H1 (cell line): ENCODE measurements at regions not wholly inside any gene's neighbourhood (a gene's known extent, or its start where the extent isn't known, plus 50 kb on each side); places are given as distances from the start of the nearest gene placed in this dataset.

Source experiments
- CTCF ChIA-PET: fragments of 300-600 bp; sonication (Branson Sonifier 250); formaldehyde crosslinking; loops from one replicate; lab custom pipeline; 2021; ENCODE audit not compliant: partially characterized antibody; lab: Charles Lee
- POLR2A ChIA-PET: fragments of 300-600 bp; sonication (Branson Sonifier 250); formaldehyde crosslinking; loops from one replicate; lab custom pipeline; 2021; ENCODE audit warnings: inconsistent platforms; ENCODE audit not compliant: partially characterized antibody; lab: Charles Lee
- DNase-seq, 2 experiments: peaks; one replicate each; pipeline versions ENCODE4 v3.0.0 to v3.0.0-alpha.2; 2010 to 2022; ENCODE audit warnings: low spot score in 2 of 2, low read depth in 1 of 2, mixed read lengths in 1 of 2
- FAIRE-seq: peaks from 2 replicates; lab custom pipeline; 2011; peaks lifted over from hg19 to GRCh38; lab: Jason Lieb, UNC
- H2AFZ ChIP-seq: 2 replicates; pipeline ENCODE4 v1.8.1; 2012; ENCODE audit warnings: low read length, inconsistent platforms
- H2AK5ac ChIP-seq: 2 replicates; pipeline ENCODE4 v1.6.1; 2013; ENCODE audit warnings: low read depth, low read length
- H2BK120ac ChIP-seq: replicated peaks from 2 replicates; pipeline ENCODE3; 2013; ENCODE audit warnings: low read depth, low read length, inconsistent platforms
- H2BK12ac ChIP-seq: 2 replicates; pipeline ENCODE4 v1.6.1; 2013; ENCODE audit warnings: low read depth, low read length
- H2BK15ac ChIP-seq: 2 replicates; pipeline ENCODE4 v1.6.1; 2013; ENCODE audit warnings: low read length
- H2BK20ac ChIP-seq: 2 replicates; pipeline ENCODE4 v1.6.1; 2013; ENCODE audit warnings: low read length
- H2BK5ac ChIP-seq: 2 replicates; pipeline ENCODE4 v1.6.1; 2013; ENCODE audit warnings: low read depth, low read length
- H3K14ac ChIP-seq: 2 replicates; pipeline ENCODE4 v1.6.1; 2013; ENCODE audit warnings: inconsistent platforms; ENCODE audit not compliant: insufficient read length
- H3K18ac ChIP-seq: 2 replicates; pipeline ENCODE4 v1.6.1; 2013; ENCODE audit warnings: low read length; ENCODE audit errors: extremely low read depth
- H3K23ac ChIP-seq: 2 replicates; pipeline ENCODE4 v1.6.1; 2013; ENCODE audit warnings: inconsistent platforms; ENCODE audit not compliant: insufficient read length
- H3K23me2 ChIP-seq: 2 replicates; pipeline ENCODE4 v1.6.1; 2013; ENCODE audit warnings: low read depth, low read length
- H3K27ac ChIP-seq: 2 replicates; pipeline ENCODE4 v1.6.1; 2011; ENCODE audit warnings: low read depth, low read length, inconsistent platforms
- H3K27me3 ChIP-seq, 4 experiments: replicated peaks in 1 of 4; 1 replicate in 1 of 4; 2 replicates in 3 of 4; pipeline versions ENCODE4 v1.6.1 to v1.8.1; 2011 to 2013; ENCODE audit warnings: low read length in 3 of 4, mild to moderate bottlenecking in 3 of 4, inconsistent platforms in 2 of 4, mixed read lengths in 2 of 4, moderate library complexity in 1 of 4; ENCODE audit not compliant: control insufficient read depth in 3 of 4, insufficient read depth in 3 of 4; ENCODE audit errors: extremely low read depth in 1 of 4
- H3K36me3 ChIP-seq, 4 experiments: 2 replicates each; pipeline versions ENCODE4 v1.6.1 to v1.8.1; 2011 to 2013; ENCODE audit warnings: mild to moderate bottlenecking in 4 of 4, low read length in 3 of 4, moderate library complexity in 2 of 4, control low read depth in 1 of 4, inconsistent platforms in 1 of 4; ENCODE audit not compliant: insufficient read depth in 4 of 4, control insufficient read depth in 2 of 4
- H3K4ac ChIP-seq: replicated peaks from 2 replicates; pipeline ENCODE3; 2013; ENCODE audit warnings: low read length, low read depth, mixed read lengths, inconsistent platforms; ENCODE audit not compliant: insufficient read length
- H3K4me1 ChIP-seq, 4 experiments: replicated peaks in 1 of 4; 1 replicate in 1 of 4; 2 replicates in 3 of 4; pipeline versions ENCODE4 v1.6.1 to v1.8.1; 2011 to 2013; ENCODE audit warnings: low read length in 3 of 4, inconsistent platforms in 2 of 4, mixed read lengths in 1 of 4; ENCODE audit not compliant: insufficient read depth in 4 of 4, control insufficient read depth in 3 of 4
- H3K4me2 ChIP-seq, 2 experiments: 2 replicates each; pipeline versions ENCODE4 v1.6.1 to v1.8.1; 2011 to 2013; ENCODE audit warnings: low read depth in 2 of 2, low read length in 2 of 2, control low read depth in 1 of 2, inconsistent platforms in 1 of 2, mild to moderate bottlenecking in 1 of 2; ENCODE audit not compliant: insufficient read depth in 1 of 2
- H3K4me3 ChIP-seq, 4 experiments: fragments of 200-600, 300-600 bp in 1 of 4; sonication (generic), shearing (Covaris generic), sonication (Bioruptor Twin) in 1 of 4; 2 replicates each; pipeline versions ENCODE4 v1.5.1 to v1.8.1; 2011 to 2016; ENCODE audit warnings: low read length in 4 of 4, low read depth in 3 of 4, control low read depth in 2 of 4, inconsistent platforms in 2 of 4, mild to moderate bottlenecking in 2 of 4, mixed read lengths in 1 of 4, moderate library complexity in 1 of 4; ENCODE audit not compliant: insufficient read depth in 2 of 4; ENCODE audit errors: extremely low read depth in 1 of 4
- H3K56ac ChIP-seq: replicated peaks from 2 replicates; pipeline ENCODE3; 2013; ENCODE audit warnings: low read depth, mild to moderate bottlenecking, mixed read lengths, low read length, inconsistent platforms; ENCODE audit not compliant: insufficient read length
- H3K79me1 ChIP-seq: 2 replicates; pipeline ENCODE4 v1.6.1; 2013; ENCODE audit warnings: low read depth, low read length, control low read depth
- H3K79me2 ChIP-seq, 2 experiments: 2 replicates each; pipeline versions ENCODE4 v1.6.1 to v1.8.1; 2012 to 2013; ENCODE audit warnings: low read length in 2 of 2, mild to moderate bottlenecking in 2 of 2, inconsistent platforms in 1 of 2; ENCODE audit not compliant: insufficient read depth in 2 of 2, control insufficient read depth in 1 of 2
- H3K9ac ChIP-seq, 4 experiments: replicated peaks in 1 of 4; 1 replicate in 1 of 4; 2 replicates in 3 of 4; pipeline versions ENCODE4 v1.6.1 to v1.8.1; 2011 to 2013; ENCODE audit warnings: low read depth in 3 of 4, low read length in 3 of 4, control low read depth in 2 of 4, mild to moderate bottlenecking in 2 of 4, moderate library complexity in 2 of 4, inconsistent platforms in 1 of 4; ENCODE audit errors: extremely low read depth in 1 of 4
- H3K9me3 ChIP-seq, 2 experiments: 2 replicates each; pipeline versions ENCODE4 v1.6.1 to v1.8.1; 2012 to 2013; ENCODE audit warnings: mild to moderate bottlenecking in 2 of 2, moderate library complexity in 2 of 2, control low read depth in 1 of 2, inconsistent platforms in 1 of 2, low read depth in 1 of 2, low read length in 1 of 2, mixed read lengths in 1 of 2; ENCODE audit not compliant: insufficient read depth in 2 of 2
- H4K20me1 ChIP-seq, 2 experiments: replicated peaks in 1 of 2; 2 replicates each; pipeline versions ENCODE3 to v1.8.1; 2011 to 2013; ENCODE audit warnings: inconsistent platforms in 2 of 2, low read length in 2 of 2, mild to moderate bottlenecking in 1 of 2; ENCODE audit not compliant: insufficient read depth in 2 of 2, control insufficient read depth in 1 of 2
- H4K5ac ChIP-seq: 2 replicates; pipeline ENCODE4 v1.6.1; 2013; ENCODE audit warnings: low read length, low read depth, mixed read lengths, inconsistent platforms; ENCODE audit not compliant: insufficient read length
- H4K8ac ChIP-seq: 2 replicates; pipeline ENCODE4 v1.8.0; 2013; ENCODE audit warnings: mild to moderate bottlenecking, moderate library complexity, low read length, inconsistent platforms; ENCODE audit not compliant: insufficient read depth; ENCODE audit errors: extremely low read depth
- H4K91ac ChIP-seq: replicated peaks from 2 replicates; pipeline ENCODE3; 2013; ENCODE audit warnings: low read length, mixed read lengths, inconsistent platforms; ENCODE audit not compliant: insufficient read length
- ATF3 ChIP-seq: IDR thresholded peaks from 2 replicates; pipeline ENCODE4 v1.6.1; 2011; ENCODE audit warnings: low read depth, mild to moderate bottlenecking, low read length; ENCODE audit not compliant: insufficient read depth
- BCL11A ChIP-seq, 2 experiments: IDR thresholded peaks; one replicate each; pipeline ENCODE4 v1.6.1; 2011; ENCODE audit warnings: low read depth in 2 of 2, low read length in 2 of 2, mild to moderate bottlenecking in 2 of 2
- CHD1 ChIP-seq: IDR thresholded peaks from 2 replicates; pipeline ENCODE4 v1.6.1; 2012; ENCODE audit warnings: low read depth, low read length, improper control_type of control experiment
- CTCF ChIP-seq, 3 experiments: IDR thresholded peaks; 1 replicate in 2 of 3; 2 replicates in 1 of 3; pipeline versions ENCODE4 v1.5.1 to v1.6.1; 2011; ENCODE audit warnings: low read length in 3 of 3, mild to moderate bottlenecking in 3 of 3, inconsistent platforms in 2 of 3, low read depth in 1 of 3, moderate library complexity in 1 of 3; ENCODE audit not compliant: insufficient read depth in 1 of 3; ENCODE audit errors: control extremely low read depth in 1 of 3
- EGR1 ChIP-seq: IDR thresholded peaks from 2 replicates; pipeline ENCODE4 v1.6.1; 2011; ENCODE audit warnings: low read depth, low read length, borderline replicate concordance
- JUND ChIP-seq: IDR thresholded peaks from 2 replicates; pipeline ENCODE4 v1.6.1; 2011; ENCODE audit warnings: mild to moderate bottlenecking, improper control_type of control experiment, low read length
- PHF8 ChIP-seq: fragments of 200-600 bp; sonication (generic); conservative IDR thresholded peaks from 2 replicates; pipeline ENCODE4 v1.7.1; 2012; ENCODE audit warnings: low read depth, mild to moderate bottlenecking, inconsistent platforms, low read length, moderate library complexity
- SAP30 ChIP-seq: fragments of 300-600 bp; sonication (generic); IDR thresholded peaks from 2 replicates; pipeline ENCODE4 v1.7.1; 2012; ENCODE audit warnings: low read length, moderate library complexity, mild to moderate bottlenecking, inconsistent platforms; ENCODE audit not compliant: insufficient read depth, insufficient replicate concordance
- SIX5 ChIP-seq: IDR thresholded peaks from 2 replicates; pipeline ENCODE4 v1.6.1; 2011; ENCODE audit warnings: mild to moderate bottlenecking, low read depth, low read length
- TAF1 ChIP-seq: IDR thresholded peaks from 2 replicates; pipeline ENCODE4 v1.6.1; 2011; ENCODE audit warnings: mild to moderate bottlenecking, low read depth, low read length
- TCF12 ChIP-seq: IDR thresholded peaks from 2 replicates; pipeline ENCODE4 v1.6.1; 2011; ENCODE audit warnings: low read depth, mild to moderate bottlenecking, low read length
- YY1 ChIP-seq: IDR thresholded peaks from 2 replicates; pipeline ENCODE4 v1.6.1; 2011; ENCODE audit warnings: low read depth, mild to moderate bottlenecking, low read length
- WGBS, 2 experiments: shearing (Covaris generic) in 1 of 2; methylation state at CpG; one replicate each; pipeline versions ENCODE4 v1.1.6 to v1.1.7; 2013 to 2015; ENCODE audit warnings: low lambda C conversion rate in 2 of 2, mixed read lengths in 2 of 2, inconsistent platforms in 1 of 2, low coverage in 1 of 2, missing lambda C conversion rate in 1 of 2; ENCODE audit not compliant: insufficient replicate concordance in 2 of 2, insufficient coverage in 1 of 2, insufficient read length in 1 of 2; ENCODE audit errors: extremely low coverage in 1 of 2, missing lambda C conversion rate in 1 of 2; 5-methylcytosine and 5-hydroxymethylcytosine counted together

- 89% methylated on average over 1 of the region's 1 CpG; no CpG with 5 or more reads in 1 of the 2 experiments for WGBS, 2 experiments
- Histone ChIP-seq H3K27ac (no peak overlapping the region), H4K5ac (no peak overlapping the region), H2AK5ac (no peak overlapping the region), H3K23ac (no peak overlapping the region), H3K23me2 (no peaks in the 10 kb centered on the region), H2BK15ac (no peak overlapping the region), H3K9me3 (no peaks in the 10 kb centered on the region), H3K4ac (no peak overlapping the region), H3K9ac (no peak overlapping the region), H4K20me1 (no peaks in the 10 kb centered on the region), H2BK12ac (no peak overlapping the region), H3K36me3 (no peaks in the 10 kb centered on the region), H3K4me2 (no peak overlapping the region), H3K14ac (no peak overlapping the region), H2AFZ (no peak overlapping the region), H2BK20ac (no peak overlapping the region), H4K8ac (no peak overlapping the region), H3K4me3 (no peak overlapping the region), H2BK120ac (no peak overlapping the region), H3K4me1 (no peaks in the 10 kb centered on the region), H3K79me2 (no peaks in the 10 kb centered on the region), H3K56ac (no peak overlapping the region), H3K79me1 (no peaks in the 10 kb centered on the region), H3K18ac (no peak overlapping the region), H2BK5ac (no peak overlapping the region), H3K27me3 (no peaks in the 10 kb centered on the region), H4K91ac (no peak overlapping the region)
- ChIA-PET POLR2A (no interaction called here), CTCF (interaction anchor here (0.7 to 1.4 kb wide), 6 partner anchors 9 to 515 kb away, joined by 3 to 5 read pairs (median 3); no protein-coding TSS in a partner anchor)
- no peak for DNase-seq
- FAIRE-seq = no peak
- TF ChIP-seq SAP30 = no peak
- no peak for TF ChIP-seq BCL11A (IDR thresholded peaks at IDR 0.05; ENCODE audit: low read depth in 2 of 2, low read length in 2 of 2)
- TF ChIP-seq CHD1 = no peak
- TF ChIP-seq TCF12 = no peak
- TF ChIP-seq CTCF (IDR thresholded peaks at IDR 0.05; ENCODE audit: control extremely low read depth in 1 of 3, insufficient read depth in 1 of 3, low read depth in 1 of 3, low read length in 3 of 3) = no peak
- TF ChIP-seq TAF1 = no peak
- no peak for TF ChIP-seq JUND
- TF ChIP-seq ATF3 = no peak
- no peak for TF ChIP-seq PHF8
- TF ChIP-seq SIX5 = no peak
- no peak for TF ChIP-seq EGR1
- no peak for TF ChIP-seq YY1
These were observed 377.3 kb upstream of the NFE2L3 start for GRCh38 chr7:25774675-25775074.
